ENCODE measurements at regions not wholly inside any gene's neighbourhood (a gene's known extent, or its start where the extent isn't known, plus 50 kb on each side); places are given as distances from the start of the nearest gene placed in this dataset.

DNA sequence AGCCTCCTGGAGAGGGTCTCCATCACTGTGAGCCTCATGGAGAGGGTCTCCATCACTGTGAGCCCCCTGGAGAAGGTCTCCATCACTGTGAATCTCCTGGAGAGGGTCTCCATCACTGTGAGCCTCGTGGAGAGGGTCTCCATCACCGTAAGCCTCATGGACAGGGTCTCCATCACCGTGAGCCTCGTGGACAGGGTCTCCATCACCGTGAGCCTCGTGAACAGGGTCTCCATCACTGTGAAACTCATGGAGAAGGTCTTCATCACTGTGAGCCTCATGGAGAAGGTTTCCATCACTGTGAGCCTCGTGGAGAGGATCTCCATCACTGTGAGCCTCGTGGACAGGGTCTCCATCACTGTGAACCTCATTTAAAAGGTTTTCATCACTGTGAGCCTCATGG lies 140.0 kb downstream of the ERMARD start:
- TF ChIP-seq FOXP2 (optimal IDR thresholded peaks at IDR 0.05; ENCODE audit: borderline replicate concordance, extremely low read depth, extremely low read length, insufficient read depth), result no peak
- TF ChIP-seq TAF1 (IDR thresholded peaks at IDR 0.05; ENCODE audit: borderline replicate concordance, insufficient read depth, low read length), result no peak
- TF ChIP-seq POLR2AphosphoS5 (IDR thresholded peaks at IDR 0.05; ENCODE audit: low read depth, low read length), result no peak
- TF ChIP-seq, protein P1, sequence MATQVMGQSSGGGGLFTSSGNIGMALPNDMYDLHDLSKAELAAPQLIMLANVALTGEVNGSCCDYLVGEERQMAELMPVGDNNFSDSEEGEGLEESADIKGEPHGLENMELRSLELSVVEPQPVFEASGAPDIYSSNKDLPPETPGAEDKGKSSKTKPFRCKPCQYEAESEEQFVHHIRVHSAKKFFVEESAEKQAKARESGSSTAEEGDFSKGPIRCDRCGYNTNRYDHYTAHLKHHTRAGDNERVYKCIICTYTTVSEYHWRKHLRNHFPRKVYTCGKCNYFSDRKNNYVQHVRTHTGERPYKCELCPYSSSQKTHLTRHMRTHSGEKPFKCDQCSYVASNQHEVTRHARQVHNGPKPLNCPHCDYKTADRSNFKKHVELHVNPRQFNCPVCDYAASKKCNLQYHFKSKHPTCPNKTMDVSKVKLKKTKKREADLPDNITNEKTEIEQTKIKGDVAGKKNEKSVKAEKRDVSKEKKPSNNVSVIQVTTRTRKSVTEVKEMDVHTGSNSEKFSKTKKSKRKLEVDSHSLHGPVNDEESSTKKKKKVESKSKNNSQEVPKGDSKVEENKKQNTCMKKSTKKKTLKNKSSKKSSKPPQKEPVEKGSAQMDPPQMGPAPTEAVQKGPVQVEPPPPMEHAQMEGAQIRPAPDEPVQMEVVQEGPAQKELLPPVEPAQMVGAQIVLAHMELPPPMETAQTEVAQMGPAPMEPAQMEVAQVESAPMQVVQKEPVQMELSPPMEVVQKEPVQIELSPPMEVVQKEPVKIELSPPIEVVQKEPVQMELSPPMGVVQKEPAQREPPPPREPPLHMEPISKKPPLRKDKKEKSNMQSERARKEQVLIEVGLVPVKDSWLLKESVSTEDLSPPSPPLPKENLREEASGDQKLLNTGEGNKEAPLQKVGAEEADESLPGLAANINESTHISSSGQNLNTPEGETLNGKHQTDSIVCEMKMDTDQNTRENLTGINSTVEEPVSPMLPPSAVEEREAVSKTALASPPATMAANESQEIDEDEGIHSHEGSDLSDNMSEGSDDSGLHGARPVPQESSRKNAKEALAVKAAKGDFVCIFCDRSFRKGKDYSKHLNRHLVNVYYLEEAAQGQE (IDR thresholded peaks at IDR 0.05; ENCODE audit: insufficient read depth in 1 of 2, low read depth in 2 of 2, low read length in 2 of 2), result no peak
- no peak for TF ChIP-seq SIN3A (IDR thresholded peaks at IDR 0.05; ENCODE audit: borderline replicate concordance, insufficient read depth, low read length)

DNA sequence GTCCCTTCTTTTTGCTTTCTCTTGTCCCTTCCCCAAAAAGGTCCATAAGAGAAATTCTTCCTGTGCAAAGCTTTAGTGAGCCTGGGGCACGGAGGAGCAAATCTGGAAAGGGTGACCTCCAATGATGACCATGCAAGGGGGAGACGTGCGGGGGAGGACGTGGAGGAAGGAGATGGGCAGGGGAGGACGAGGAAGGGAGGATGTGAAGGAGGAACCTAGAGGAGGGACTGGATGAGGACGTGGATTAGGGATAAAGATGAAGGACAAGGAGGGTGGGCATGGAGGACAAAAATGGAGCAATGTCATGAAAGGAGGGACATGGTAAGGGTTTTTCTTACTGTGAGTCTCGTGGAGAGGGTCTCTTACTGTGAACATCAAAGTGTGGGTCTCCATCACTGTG lies 139.5 kb downstream of the ERMARD start:
- no peak for TF ChIP-seq TAF1 (IDR thresholded peaks at IDR 0.05; ENCODE audit: borderline replicate concordance, insufficient read depth, low read length)
- no peak for TF ChIP-seq POLR2AphosphoS5 (IDR thresholded peaks at IDR 0.05; ENCODE audit: low read depth, low read length)
- no peak for TF ChIP-seq SIN3A (IDR thresholded peaks at IDR 0.05; ENCODE audit: borderline replicate concordance, insufficient read depth, low read length)
- no peak for TF ChIP-seq FOXP2 (optimal IDR thresholded peaks at IDR 0.05; ENCODE audit: borderline replicate concordance, extremely low read depth, extremely low read length, insufficient read depth)
- TF ChIP-seq, protein P1 (IDR thresholded peaks at IDR 0.05; ENCODE audit: insufficient read depth in 1 of 2, low read depth in 2 of 2, low read length in 2 of 2), result no peak

DNA sequence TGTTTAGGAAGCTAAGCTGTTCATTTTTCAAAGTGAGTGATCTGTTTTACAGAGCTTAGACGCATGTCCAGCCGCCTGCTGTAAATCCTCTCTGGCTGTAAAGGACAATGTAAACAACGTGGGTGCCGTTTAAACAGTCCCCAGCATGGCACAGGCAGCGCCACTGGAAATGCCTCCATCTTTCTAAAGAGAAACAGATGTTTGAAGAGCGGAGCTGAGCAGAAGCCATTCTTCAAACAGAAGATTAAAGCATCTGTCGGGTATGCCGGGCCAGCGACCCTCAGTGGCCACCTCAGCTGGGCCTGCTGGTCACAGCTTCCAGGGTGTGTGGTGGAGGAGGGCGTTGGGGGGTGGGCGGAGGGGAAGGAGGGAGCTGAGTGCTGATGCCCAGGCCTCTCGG lies 138.6 kb downstream of the ERMARD start:
- TF ChIP-seq SIN3A (IDR thresholded peaks at IDR 0.05; ENCODE audit: borderline replicate concordance, insufficient read depth, low read length), result no peak
- no peak for TF ChIP-seq FOXP2 (optimal IDR thresholded peaks at IDR 0.05; ENCODE audit: borderline replicate concordance, extremely low read depth, extremely low read length, insufficient read depth)
- TF ChIP-seq, protein P1 (IDR thresholded peaks at IDR 0.05; ENCODE audit: insufficient read depth in 1 of 2, low read depth in 2 of 2, low read length in 2 of 2), result no peak
- TF ChIP-seq TAF1 (IDR thresholded peaks at IDR 0.05; ENCODE audit: borderline replicate concordance, insufficient read depth, low read length), result no peak

DNA sequence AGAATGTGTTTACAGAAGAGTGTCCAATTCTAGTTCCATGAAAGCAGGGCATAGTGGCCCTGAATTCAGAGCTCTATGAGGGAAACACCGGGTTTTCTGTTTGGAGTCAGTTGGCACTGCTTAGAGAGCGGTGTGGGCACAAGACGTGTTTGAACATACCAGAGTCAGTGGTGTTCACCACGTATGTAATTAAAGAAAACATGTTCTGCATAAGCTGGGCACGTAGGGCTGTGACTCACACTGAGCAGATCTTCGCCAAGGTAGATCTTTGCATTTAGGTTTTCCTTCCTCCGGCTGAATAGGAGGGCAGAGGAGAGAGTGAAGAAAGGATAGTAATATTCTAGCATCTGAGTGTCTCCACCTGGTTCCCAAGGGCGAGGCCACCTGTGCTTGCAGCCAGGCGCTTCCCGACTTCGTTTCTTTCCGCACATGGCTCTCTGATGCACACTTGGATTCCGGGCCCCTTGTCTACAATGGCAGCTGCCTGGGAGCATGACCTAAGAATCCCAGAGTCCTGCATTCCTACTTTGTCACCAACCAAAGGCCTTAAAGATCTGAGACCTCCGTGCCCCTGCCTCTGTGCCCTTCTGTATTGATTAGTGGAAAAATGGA lies 136.2 kb downstream of the ERMARD start:
- TF ChIP-seq POLR2AphosphoS5 (IDR thresholded peaks at IDR 0.05; ENCODE audit: low read depth, low read length) (no peak), FOXP2 (optimal IDR thresholded peaks at IDR 0.05; ENCODE audit: borderline replicate concordance, extremely low read depth, extremely low read length, insufficient read depth) (no peak), TAF1 (IDR thresholded peaks at IDR 0.05; ENCODE audit: borderline replicate concordance, insufficient read depth, low read length) (no peak), SIN3A (IDR thresholded peaks at IDR 0.05; ENCODE audit: borderline replicate concordance, insufficient read depth, low read length) (no peak)
- TF ChIP-seq, protein P1 (IDR thresholded peaks at IDR 0.05; ENCODE audit: insufficient read depth in 1 of 2, low read depth in 2 of 2, low read length in 2 of 2), result no peak
